ENCODE measurements at regions not wholly inside any gene's neighbourhood (a gene's known extent, or its start where the extent isn't known, plus 50 kb on each side); places are given as distances from the start of the nearest gene placed in this dataset.

- TF ChIP-seq POLR2A (IDR thresholded peaks at IDR 0.05) = no peak
- TF ChIP-seq CTCF (IDR thresholded peaks at IDR 0.05) = no peak
- no peak for TF ChIP-seq POLR2AphosphoS5 (IDR thresholded peaks at IDR 0.05)
- no peak for TF ChIP-seq EP300 (IDR thresholded peaks at IDR 0.05; ENCODE audit: low read depth)
Measured at GRCh38 chr4:174135530-174135929, 147.9 kb downstream of the FBXO8 start.

Measured in transverse colon (tissue), 4 donors.